Muscle layer of duodenum (tissue), 2 donors: ENCODE measurements at regions not wholly inside any gene's neighbourhood (a gene's known extent, or its start where the extent isn't known, plus 50 kb on each side); places are given as distances from the start of the nearest gene placed in this dataset.
"Not testable (repeated sequence)": the region's sequence is repeated elsewhere in the genome, so short reads cannot be mapped to it uniquely, and the experiment has no call there.

Experiments
- H3K27ac ChIP-seq: one replicate; pipeline ENCODE4 v1.7.0; 2013; ENCODE audit warnings: mild to moderate bottlenecking, low read length
- H3K27me3 ChIP-seq: one replicate; pipeline ENCODE4 v1.7.0; 2013; ENCODE audit warnings: low read depth, mild to moderate bottlenecking, control low read depth, low read length
- H3K36me3 ChIP-seq, 2 donors: one replicate each; pipeline ENCODE4 v1.7.0; 2013; ENCODE audit warnings: low read length in 2 of 2, control low read depth in 1 of 2, mild to moderate bottlenecking in 1 of 2; ENCODE audit not compliant: insufficient read depth in 2 of 2, control insufficient read depth in 1 of 2
- H3K4me1 ChIP-seq, 2 donors: one replicate each; pipeline ENCODE4 v1.7.0; 2013; ENCODE audit warnings: low read length in 2 of 2, mild to moderate bottlenecking in 2 of 2, control low read depth in 1 of 2, moderate library complexity in 1 of 2; ENCODE audit not compliant: insufficient read depth in 2 of 2, control insufficient read depth in 1 of 2
- H3K4me3 ChIP-seq, 2 donors: one replicate each; pipeline ENCODE4 v1.7.0; 2013; ENCODE audit warnings: low read length in 2 of 2, low read depth in 1 of 2, mild to moderate bottlenecking in 1 of 2
- H3K9me3 ChIP-seq, 2 donors: one replicate each; pipeline ENCODE4 v1.7.0; 2013; ENCODE audit warnings: low read length in 2 of 2, control low read depth in 1 of 2, mild to moderate bottlenecking in 1 of 2; ENCODE audit not compliant: control insufficient read depth in 1 of 2
- donor health status: healthy.

DNA sequence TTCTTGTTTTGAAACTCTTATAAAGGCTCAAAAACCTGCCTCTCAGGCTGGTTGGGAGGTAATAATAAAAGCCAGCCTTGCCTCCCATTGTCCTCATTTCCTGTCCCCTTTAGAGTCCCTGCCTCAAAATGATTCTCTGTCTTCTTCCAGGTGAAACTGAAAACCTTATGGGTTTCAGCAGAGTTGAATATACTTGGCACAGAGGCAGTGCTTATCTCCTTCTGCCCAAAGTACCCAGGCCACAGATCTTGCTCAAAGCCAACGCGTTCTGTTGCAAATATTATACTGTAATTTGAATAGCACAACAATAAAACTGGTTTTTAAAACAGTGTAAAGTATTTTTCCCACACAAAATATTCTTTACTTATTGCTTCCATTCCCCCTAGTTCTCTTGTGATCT lies 183.1 kb upstream of the GIMD1 start:
- H3K36me3 ChIP-seq = no peaks in the 10 kb centered on the region
- H3K4me3 ChIP-seq = no peak overlapping the region
- no peaks in the 10 kb centered on the region for H3K9me3 ChIP-seq
- no peaks in the 10 kb centered on the region for H3K27me3 ChIP-seq
- H3K27ac ChIP-seq = no peak overlapping the region
- no peaks in the 10 kb centered on the region for H3K4me1 ChIP-seq

DNA sequence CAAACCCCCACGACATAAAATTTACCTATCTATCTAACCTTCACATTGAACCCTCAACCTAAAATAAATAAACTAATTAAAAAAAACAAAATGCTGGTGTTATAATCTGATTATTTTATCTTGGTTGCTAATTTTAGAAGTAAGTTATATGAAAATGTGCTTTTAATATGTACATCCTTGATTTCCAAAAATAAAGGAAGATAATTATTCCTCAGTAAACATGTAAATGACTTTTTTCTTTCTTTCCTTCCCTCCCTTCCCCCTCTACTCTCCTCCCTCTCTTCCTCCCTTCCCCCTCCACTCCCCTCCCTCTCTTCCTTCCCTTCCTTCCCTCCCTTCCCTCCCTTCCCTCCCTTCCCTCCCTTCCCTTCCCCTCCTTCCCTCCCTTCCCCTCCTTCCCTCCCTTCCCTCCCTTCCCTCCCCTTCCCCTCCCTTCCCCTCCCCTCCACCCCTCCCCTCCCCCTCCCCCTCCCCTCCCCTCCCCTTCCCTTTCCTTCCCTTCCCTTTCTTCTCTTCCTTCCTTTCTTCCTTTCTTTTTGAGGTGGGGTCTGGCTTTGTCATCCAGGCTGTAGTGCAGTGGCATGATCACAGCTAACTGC lies 180.0 kb upstream of the GIMD1 start:
- no peaks in the 10 kb centered on the region for H3K9me3 ChIP-seq
- H3K4me3 ChIP-seq = no peak overlapping the region
- no peaks in the 10 kb centered on the region for H3K27me3 ChIP-seq
- H3K36me3 ChIP-seq = no peaks in the 10 kb centered on the region
- H3K4me1 ChIP-seq = no peaks in the 10 kb centered on the region
- H3K27ac ChIP-seq = no peak overlapping the region

DNA sequence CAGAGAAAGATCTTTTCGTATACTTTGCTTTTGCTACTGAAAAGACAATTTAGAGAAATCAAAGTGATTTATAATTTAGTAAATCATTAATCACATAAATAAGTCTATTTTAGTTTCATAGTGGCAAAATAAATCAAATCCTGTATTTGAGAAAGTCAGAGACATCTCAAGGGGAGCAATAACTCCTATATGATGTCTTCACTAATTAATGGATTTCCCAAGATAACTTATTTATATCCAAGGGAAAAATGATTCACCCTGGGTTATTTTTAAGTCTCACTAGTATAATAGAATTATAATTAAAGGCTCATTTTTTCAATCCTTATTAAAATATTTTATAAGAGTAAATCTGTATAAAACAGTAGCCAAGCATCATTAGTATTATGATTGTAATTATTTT lies 177.8 kb upstream of the GIMD1 start:
- no peaks in the 10 kb centered on the region for H3K4me1 ChIP-seq

DNA sequence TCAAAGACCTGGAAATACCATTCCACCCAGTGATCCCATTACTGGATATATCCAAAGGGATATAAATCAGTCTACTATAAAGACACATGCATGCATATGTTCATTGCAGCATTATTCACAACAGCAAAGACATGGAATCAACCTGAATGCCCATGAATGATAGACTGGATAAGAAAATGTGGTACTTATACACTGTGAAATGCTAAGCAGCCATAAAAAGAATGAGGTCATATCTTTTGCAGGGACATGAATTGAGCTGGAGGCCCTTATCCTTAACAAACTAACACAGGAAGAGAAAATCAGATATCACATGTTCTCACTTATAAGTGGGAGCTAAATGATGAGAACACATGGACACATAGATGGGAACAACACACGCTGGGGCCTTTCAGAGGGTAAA lies 174.0 kb upstream of the GIMD1 start:
- not testable (repeated sequence) for H3K36me3 ChIP-seq, H3K9me3 ChIP-seq, H3K27ac ChIP-seq, H3K27me3 ChIP-seq, H3K4me1 ChIP-seq, H3K4me3 ChIP-seq

More for the DNA sequence above, 177.8 kb upstream of the GIMD1 start:
- H3K27ac ChIP-seq = no peak overlapping the region
- no peaks in the 10 kb centered on the region for H3K36me3 ChIP-seq
- no peaks in the 10 kb centered on the region for H3K9me3 ChIP-seq
- H3K4me3 ChIP-seq = no peak overlapping the region
- no peaks in the 10 kb centered on the region for H3K27me3 ChIP-seq

DNA sequence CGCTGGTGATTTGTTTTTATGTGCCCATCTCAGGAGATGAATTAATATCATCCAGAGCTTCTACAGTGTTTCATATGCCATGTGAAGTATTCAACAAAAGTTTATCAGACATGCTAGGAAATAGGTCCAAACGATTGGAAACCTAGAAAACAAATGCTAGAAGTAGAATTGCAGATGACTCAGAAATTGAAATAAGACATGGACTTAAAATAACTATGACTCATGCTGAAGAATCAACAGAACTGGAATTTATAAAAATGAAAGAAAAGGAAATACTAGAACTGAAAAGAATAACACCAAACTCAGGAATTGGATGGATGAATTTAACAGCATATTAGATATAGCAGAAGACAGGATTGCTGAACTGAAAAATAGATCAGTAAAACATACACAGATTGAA lies 172.7 kb upstream of the GIMD1 start:
- H3K4me1 ChIP-seq = no peaks in the 10 kb centered on the region
- H3K4me3 ChIP-seq = no peak overlapping the region
- no peaks in the 10 kb centered on the region for H3K27me3 ChIP-seq
- H3K9me3 ChIP-seq = peaks cover 0 to 4% of the 10 kb centered on the region in 2 donors
- no peak overlapping the region for H3K27ac ChIP-seq
- H3K36me3 ChIP-seq = no peaks in the 10 kb centered on the region

DNA sequence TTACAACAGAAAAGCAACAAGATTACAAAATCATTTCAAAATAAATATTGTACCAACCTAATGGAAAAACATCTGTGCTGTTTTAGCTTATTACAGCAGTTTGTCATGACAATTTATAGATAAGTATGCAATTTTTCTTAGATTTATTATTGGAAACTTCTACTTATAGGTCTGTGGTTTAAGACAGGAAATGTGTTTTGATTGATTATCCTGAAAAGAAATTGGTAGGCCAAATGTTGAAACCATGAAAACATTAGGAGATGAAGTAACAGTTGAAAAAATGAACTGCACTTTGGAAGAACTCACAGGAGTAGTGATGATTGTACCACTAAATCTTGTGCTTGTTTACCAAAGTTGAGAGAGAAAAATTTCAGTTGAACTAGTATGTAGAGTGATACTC lies 162.2 kb upstream of the GIMD1 start:
- no peaks in the 10 kb centered on the region for H3K9me3 ChIP-seq
- no peak overlapping the region for H3K27ac ChIP-seq
- H3K4me1 ChIP-seq = no peaks in the 10 kb centered on the region
- H3K4me3 ChIP-seq = no peak overlapping the region
- H3K36me3 ChIP-seq = no peaks in the 10 kb centered on the region
- H3K27me3 ChIP-seq = no peaks in the 10 kb centered on the region

- no peaks in the 10 kb centered on the region for H3K9me3 ChIP-seq
- no peak overlapping the region for H3K27ac ChIP-seq
- no peak overlapping the region for H3K4me3 ChIP-seq
- no peaks in the 10 kb centered on the region for H3K36me3 ChIP-seq
- H3K4me1 ChIP-seq = no peaks in the 10 kb centered on the region
- H3K27me3 ChIP-seq = no peaks in the 10 kb centered on the region
These were observed 161.4 kb upstream of the GIMD1 start for GRCh38 chr4:106530024-106530361.

- Histone ChIP-seq H3K27ac (no peak overlapping the region), H3K36me3 (no peaks in the 10 kb centered on the region), H3K4me3 (no peak overlapping the region), H3K27me3 (no peaks in the 10 kb centered on the region), H3K4me1 (no peaks in the 10 kb centered on the region), H3K9me3 (no peaks in the 10 kb centered on the region)
These were observed 160.9 kb upstream of the GIMD1 start for GRCh38 chr4:106529348-106530023.

- H3K4me3 ChIP-seq = no peak overlapping the region
- H3K27ac ChIP-seq = no peak overlapping the region
- H3K9me3 ChIP-seq = no peaks in the 10 kb centered on the region
- H3K27me3 ChIP-seq = no peaks in the 10 kb centered on the region
- no peaks in the 10 kb centered on the region for H3K4me1 ChIP-seq
- no peaks in the 10 kb centered on the region for H3K36me3 ChIP-seq
These were observed 158.7 kb upstream of the GIMD1 start for GRCh38 chr4:106527316-106527715.

- H3K36me3 ChIP-seq, H3K4me1 ChIP-seq, H3K27me3 ChIP-seq, H3K9me3 ChIP-seq, H3K27ac ChIP-seq, H3K4me3 ChIP-seq: not testable (repeated sequence)
These were observed 156.8 kb upstream of the GIMD1 start for GRCh38 chr4:106525425-106525824.

DNA sequence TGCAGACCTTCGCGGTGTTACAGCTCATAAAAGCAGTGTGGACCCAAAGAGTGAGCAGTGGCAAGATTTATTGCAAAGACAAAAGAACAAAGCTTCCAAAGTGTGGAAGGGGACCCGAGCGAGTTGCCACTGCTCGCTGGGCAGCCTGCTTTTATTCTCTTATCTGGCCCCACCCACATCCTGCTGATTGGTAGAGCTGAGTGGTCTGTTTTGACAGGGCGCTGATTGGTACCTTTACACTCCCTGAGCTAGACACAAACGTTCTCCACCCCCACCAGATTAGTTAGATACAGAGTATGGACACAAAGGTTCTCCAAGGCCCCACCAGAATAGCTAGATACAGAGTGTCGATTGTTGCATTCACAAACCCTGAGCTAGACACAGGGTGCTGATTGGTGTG lies 156.2 kb upstream of the GIMD1 start:
- not testable (repeated sequence) for H3K36me3 ChIP-seq

GRCh38 chr4:106522839-106523238 lies 154.3 kb upstream of the GIMD1 start:
- no peaks in the 10 kb centered on the region for H3K27me3 ChIP-seq
- H3K9me3 ChIP-seq = no peaks in the 10 kb centered on the region
- H3K27ac ChIP-seq = no peak overlapping the region
- no peak overlapping the region for H3K4me3 ChIP-seq
- no peaks in the 10 kb centered on the region for H3K36me3 ChIP-seq
- H3K4me1 ChIP-seq = no peaks in the 10 kb centered on the region

More for the DNA sequence above, 156.2 kb upstream of the GIMD1 start:
- not testable (repeated sequence) for H3K27me3 ChIP-seq, H3K9me3 ChIP-seq, H3K27ac ChIP-seq, H3K4me3 ChIP-seq, H3K4me1 ChIP-seq
